Neuronal stem cell (in vitro differentiated cells): ENCODE measurements at regions not wholly inside any gene's neighbourhood (a gene's known extent, or its start where the extent isn't known, plus 50 kb on each side); places are given as distances from the start of the nearest gene placed in this dataset.
"Not testable (repeated sequence)": the region's sequence is repeated elsewhere in the genome, so short reads cannot be mapped to it uniquely, and the experiment has no call there.

Experiments used
- DNase-seq: peaks from one replicate; pipeline ENCODE4 v3.0.0-alpha.2; 2013; ENCODE audit warnings: low spot score
- H2AFZ ChIP-seq: one replicate; pipeline ENCODE4 v1.6.1; 2013; ENCODE audit warnings: mild to moderate bottlenecking, low read length, inconsistent platforms
- H2AK5ac ChIP-seq: 2 replicates; pipeline ENCODE4 v1.6.1; 2013; ENCODE audit warnings: low read depth, mild to moderate bottlenecking, inconsistent platforms, low read length, moderate library complexity, mixed read lengths
- H2BK120ac ChIP-seq: 2 replicates; pipeline ENCODE4 v1.6.1; 2013; ENCODE audit warnings: low read depth, mild to moderate bottlenecking, inconsistent platforms, low read length, moderate library complexity, mixed read lengths
- H2BK12ac ChIP-seq: one replicate; pipeline ENCODE4 v1.6.1; 2013; ENCODE audit warnings: low read length, inconsistent platforms
- H2BK15ac ChIP-seq: 2 replicates; pipeline ENCODE4 v1.6.1; 2013; ENCODE audit warnings: mild to moderate bottlenecking, low read length, inconsistent platforms, mixed read lengths
- H2BK5ac ChIP-seq: one replicate; pipeline ENCODE4 v1.6.1; 2013; ENCODE audit warnings: inconsistent platforms, mild to moderate bottlenecking, low read length, moderate library complexity
- H3K14ac ChIP-seq: one replicate; pipeline ENCODE4 v1.6.1; 2013; ENCODE audit warnings: low read length, inconsistent platforms
- H3K18ac ChIP-seq: 2 replicates; pipeline ENCODE4 v1.6.1; 2013; ENCODE audit warnings: low read length, inconsistent platforms
- H3K23ac ChIP-seq: 2 replicates; pipeline ENCODE4 v1.6.1; 2013; ENCODE audit warnings: low read depth, mild to moderate bottlenecking, mixed read lengths, low read length, inconsistent platforms; ENCODE audit not compliant: poor library complexity
- H3K27ac ChIP-seq: replicated peaks from 3 replicates; pipeline ENCODE4 v1.5.1; 2013; ENCODE audit warnings: low read length, inconsistent platforms
- H3K27me3 ChIP-seq, 3 experiments: 2 replicates each; pipeline ENCODE4 v1.6.1; 2013; ENCODE audit warnings: low read length in 3 of 3, mild to moderate bottlenecking in 2 of 3, inconsistent platforms in 1 of 3, low read depth in 1 of 3, mixed read lengths in 1 of 3, moderate library complexity in 1 of 3; ENCODE audit not compliant: control insufficient read depth in 3 of 3, insufficient read depth in 3 of 3
- H3K36me3 ChIP-seq, 2 donors: replicated peaks in 1 of 2; 2 replicates each; pipeline ENCODE4 v1.6.1; 2013; ENCODE audit warnings: low read length in 2 of 2; ENCODE audit not compliant: control insufficient read depth in 2 of 2, insufficient read depth in 2 of 2
- H3K4ac ChIP-seq: 2 replicates; pipeline ENCODE4 v1.6.1; 2013; ENCODE audit warnings: inconsistent platforms, mild to moderate bottlenecking, low read length, moderate library complexity
- H3K4me1 ChIP-seq, 2 donors: 1 replicate in 1 of 2; 2 replicates in 1 of 2; pipeline ENCODE4 v1.6.1; 2013; ENCODE audit warnings: low read length in 2 of 2, low read depth in 1 of 2; ENCODE audit not compliant: control insufficient read depth in 2 of 2, insufficient read depth in 1 of 2
- H3K4me2 ChIP-seq: one replicate; pipeline ENCODE4 v1.6.1; 2013; ENCODE audit warnings: mild to moderate bottlenecking, low read length, inconsistent platforms; ENCODE audit not compliant: insufficient read depth, poor library complexity, severe bottlenecking
- H3K4me3 ChIP-seq, 2 donors: 2 replicates each; pipeline ENCODE4 v1.5.1; 2013; ENCODE audit warnings: low read length in 2 of 2, mild to moderate bottlenecking in 2 of 2, inconsistent platforms in 1 of 2, moderate library complexity in 1 of 2
- H3K79me1 ChIP-seq: one replicate; pipeline ENCODE4 v1.6.1; 2013; ENCODE audit warnings: low read depth, mild to moderate bottlenecking, inconsistent platforms, low read length, moderate library complexity
- H3K9ac ChIP-seq: one replicate; pipeline ENCODE4 v1.6.1; 2013; ENCODE audit warnings: mild to moderate bottlenecking, low read depth, low read length, inconsistent platforms; ENCODE audit not compliant: poor library complexity
- H3K9me3 ChIP-seq, 2 donors: replicated peaks in 1 of 2; 2 replicates each; pipeline versions ENCODE3 to v1.6.1; 2013; ENCODE audit warnings: low read length in 2 of 2, mild to moderate bottlenecking in 2 of 2, inconsistent platforms in 1 of 2, low read depth in 1 of 2, mixed read lengths in 1 of 2, moderate library complexity in 1 of 2; ENCODE audit not compliant: control insufficient read depth in 2 of 2, insufficient read depth in 1 of 2
- H4K8ac ChIP-seq: one replicate; pipeline ENCODE4 v1.6.1; 2013; ENCODE audit warnings: low read depth, mild to moderate bottlenecking, inconsistent platforms, low read length, moderate library complexity
- H4K91ac ChIP-seq: one replicate; pipeline ENCODE4 v1.6.1; 2013; ENCODE audit warnings: low read length, low read depth, mild to moderate bottlenecking, inconsistent platforms; ENCODE audit not compliant: poor library complexity
- WGBS, 2 donors: extraction: QIAGEN DNeasy Blood & Tissue Kit; methylation state at CpG; one replicate each; pipeline ENCODE4 v1.1.7; 2013; ENCODE audit warnings: missing lambda C conversion rate in 2 of 2, mixed read lengths in 1 of 2; ENCODE audit not compliant: insufficient read length in 2 of 2, insufficient replicate concordance in 1 of 2; ENCODE audit errors: extremely low coverage in 2 of 2; 5-methylcytosine and 5-hydroxymethylcytosine counted together

- no peaks in the 10 kb centered on the region for H3K9me3 ChIP-seq
Measured at GRCh38 chr5:56632199-56632598, 183.2 kb upstream of the MAP3K1 start.

GRCh38 chr5:56631719-56632118 is 183.6 kb upstream of the MAP3K1 start:
- Histone ChIP-seq H3K4me3 (no peak overlapping the region), H3K79me1 (no peaks in the 10 kb centered on the region), H3K9ac (no peak overlapping the region), H2BK15ac (no peak overlapping the region), H3K4ac (no peak overlapping the region), H3K23ac (no peak overlapping the region), H2AK5ac (no peak overlapping the region), H3K4me1 (peaks cover 0 to 2% of the 10 kb centered on the region in 2 donors), H4K91ac (no peak overlapping the region), H2BK120ac (no peak overlapping the region), H4K8ac (no peak overlapping the region), H3K27ac (no peak overlapping the region), H2AFZ (no peak overlapping the region), H3K18ac (no peak overlapping the region), H3K4me2 (no peak overlapping the region), H3K36me3 (no peaks in the 10 kb centered on the region), H2BK12ac (no peak overlapping the region), H2BK5ac (no peak overlapping the region), H3K27me3 (no peaks in the 10 kb centered on the region), H3K14ac (no peak overlapping the region), H3K9me3 (no peaks in the 10 kb centered on the region)
- no peak for DNase-seq
- no CpG with 5 or more reads among the region's 2 CpGs for WGBS, 2 donors

More at GRCh38 chr5:56632199-56632598, 183.2 kb upstream of the MAP3K1 start:
- DNase-seq = no peak
- Histone ChIP-seq H3K36me3 (no peaks in the 10 kb centered on the region), H3K4me3 (no peak overlapping the region), H3K27ac (no peak overlapping the region), H2BK5ac (no peak overlapping the region), H3K23ac (no peak overlapping the region), H3K4me1 (peaks cover 0 to 4% of the 10 kb centered on the region in 2 donors), H3K27me3 (no peaks in the 10 kb centered on the region), H2AK5ac (no peak overlapping the region), H2AFZ (no peak overlapping the region), H3K4me2 (no peak overlapping the region), H2BK12ac (no peak overlapping the region), H3K9ac (no peak overlapping the region), H3K14ac (no peak overlapping the region), H3K4ac (no peak overlapping the region), H3K79me1 (no peaks in the 10 kb centered on the region), H4K8ac (no peak overlapping the region), H2BK15ac (no peak overlapping the region), H2BK120ac (no peak overlapping the region), H4K91ac (no peak overlapping the region), H3K18ac (no peak overlapping the region)
- no CpG with 5 or more reads among the region's 2 CpGs for WGBS, 2 donors

GRCh38 chr5:56628616-56629015 is 186.7 kb upstream of the MAP3K1 start:
- H3K36me3 ChIP-seq, H3K27ac ChIP-seq, H2BK5ac ChIP-seq, H2BK120ac ChIP-seq, H3K18ac ChIP-seq, H3K79me1 ChIP-seq, H4K8ac ChIP-seq, H3K4ac ChIP-seq, H3K9me3 ChIP-seq, H2BK15ac ChIP-seq, H3K27me3 ChIP-seq, H2AK5ac ChIP-seq, H3K14ac ChIP-seq, H3K4me3 ChIP-seq, H3K4me2 ChIP-seq, DNase-seq, H3K4me1 ChIP-seq, H2AFZ ChIP-seq, H2BK12ac ChIP-seq, H3K9ac ChIP-seq, H4K91ac ChIP-seq, H3K23ac ChIP-seq: not testable (repeated sequence)
- WGBS, 2 donors = no CpG with 5 or more reads among the region's 4 CpGs

GRCh38 chr5:56625541-56625940 is 189.8 kb upstream of the MAP3K1 start:
- Histone ChIP-seq H2BK120ac (no peak overlapping the region), H2AK5ac (no peak overlapping the region), H3K27ac (no peak overlapping the region), H3K4ac (no peak overlapping the region), H4K8ac (no peak overlapping the region), H3K36me3 (no peaks in the 10 kb centered on the region), H2BK15ac (no peak overlapping the region), H3K9ac (no peak overlapping the region), H4K91ac (no peak overlapping the region), H2AFZ (no peak overlapping the region), H3K14ac (no peak overlapping the region), H3K4me2 (no peak overlapping the region), H3K4me3 (no peak overlapping the region), H2BK12ac (no peak overlapping the region), H2BK5ac (no peak overlapping the region), H3K27me3 (no peaks in the 10 kb centered on the region), H3K9me3 (no peaks in the 10 kb centered on the region), H3K79me1 (no peaks in the 10 kb centered on the region), H3K23ac (no peak overlapping the region), H3K18ac (no peak overlapping the region), H3K4me1 (peaks cover 0 to 2% of the 10 kb centered on the region in 2 donors)
- DNase-seq = no peak
- WGBS, 2 donors = no CpG with 5 or more reads among the region's 2 CpGs
